HL-60 (cell line): ENCODE measurements at regions not wholly inside any gene's neighbourhood (a gene's known extent, or its start where the extent isn't known, plus 50 kb on each side); places are given as distances from the start of the nearest gene placed in this dataset.

Experiments used
- GABPA ChIP-seq: IDR thresholded peaks from 2 replicates; pipeline ENCODE4 v1.6.1; 2012; ENCODE audit warnings: low read depth
- POLR2AphosphoS5 ChIP-seq: IDR thresholded peaks from 2 replicates; pipeline ENCODE4 v1.6.1; 2012; ENCODE audit warnings: low read depth
- SPI1 ChIP-seq: IDR thresholded peaks from 2 replicates; pipeline ENCODE4 v1.6.1; 2012; ENCODE audit warnings: low read depth, mild to moderate bottlenecking, borderline replicate concordance
- TF ChIP-seq, protein P1 (sequence below): IDR thresholded peaks from one replicate; pipeline ENCODE4 v1.5.1; 2011; ENCODE audit warnings: low read length, control low read depth, inconsistent platforms; ENCODE audit not compliant: insufficient read depth
- TF ChIP-seq, protein P2 (sequence below): IDR thresholded peaks from 2 replicates; pipeline ENCODE4 v1.6.1; 2012; ENCODE audit warnings: low read depth; ENCODE audit not compliant: insufficient replicate concordance

DNA sequence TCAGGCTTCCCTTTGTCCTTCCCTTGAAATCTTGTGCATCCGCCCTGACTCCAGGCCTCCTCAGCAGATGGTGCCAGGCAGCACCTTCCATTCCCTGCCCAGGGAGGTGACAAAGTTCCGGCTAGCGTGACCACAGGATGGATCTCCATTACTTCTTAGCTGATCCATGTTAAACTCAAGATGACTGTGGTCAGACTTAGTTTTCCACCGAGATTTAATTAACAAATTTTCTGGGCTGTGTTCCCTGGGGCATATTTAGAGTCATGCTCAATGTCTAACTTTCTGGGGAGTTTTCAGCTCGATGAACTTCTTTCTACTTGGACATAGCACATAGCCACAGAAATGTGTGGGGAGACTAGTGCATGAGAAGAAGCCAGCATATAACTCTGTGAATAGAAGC lies 215.1 kb upstream of the SFRP2 start:
- TF ChIP-seq, protein P1, sequence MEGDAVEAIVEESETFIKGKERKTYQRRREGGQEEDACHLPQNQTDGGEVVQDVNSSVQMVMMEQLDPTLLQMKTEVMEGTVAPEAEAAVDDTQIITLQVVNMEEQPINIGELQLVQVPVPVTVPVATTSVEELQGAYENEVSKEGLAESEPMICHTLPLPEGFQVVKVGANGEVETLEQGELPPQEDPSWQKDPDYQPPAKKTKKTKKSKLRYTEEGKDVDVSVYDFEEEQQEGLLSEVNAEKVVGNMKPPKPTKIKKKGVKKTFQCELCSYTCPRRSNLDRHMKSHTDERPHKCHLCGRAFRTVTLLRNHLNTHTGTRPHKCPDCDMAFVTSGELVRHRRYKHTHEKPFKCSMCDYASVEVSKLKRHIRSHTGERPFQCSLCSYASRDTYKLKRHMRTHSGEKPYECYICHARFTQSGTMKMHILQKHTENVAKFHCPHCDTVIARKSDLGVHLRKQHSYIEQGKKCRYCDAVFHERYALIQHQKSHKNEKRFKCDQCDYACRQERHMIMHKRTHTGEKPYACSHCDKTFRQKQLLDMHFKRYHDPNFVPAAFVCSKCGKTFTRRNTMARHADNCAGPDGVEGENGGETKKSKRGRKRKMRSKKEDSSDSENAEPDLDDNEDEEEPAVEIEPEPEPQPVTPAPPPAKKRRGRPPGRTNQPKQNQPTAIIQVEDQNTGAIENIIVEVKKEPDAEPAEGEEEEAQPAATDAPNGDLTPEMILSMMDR, result no peak
- TF ChIP-seq POLR2AphosphoS5 (no peak), SPI1 (no peak), GABPA (no peak)
- TF ChIP-seq, protein P2, sequence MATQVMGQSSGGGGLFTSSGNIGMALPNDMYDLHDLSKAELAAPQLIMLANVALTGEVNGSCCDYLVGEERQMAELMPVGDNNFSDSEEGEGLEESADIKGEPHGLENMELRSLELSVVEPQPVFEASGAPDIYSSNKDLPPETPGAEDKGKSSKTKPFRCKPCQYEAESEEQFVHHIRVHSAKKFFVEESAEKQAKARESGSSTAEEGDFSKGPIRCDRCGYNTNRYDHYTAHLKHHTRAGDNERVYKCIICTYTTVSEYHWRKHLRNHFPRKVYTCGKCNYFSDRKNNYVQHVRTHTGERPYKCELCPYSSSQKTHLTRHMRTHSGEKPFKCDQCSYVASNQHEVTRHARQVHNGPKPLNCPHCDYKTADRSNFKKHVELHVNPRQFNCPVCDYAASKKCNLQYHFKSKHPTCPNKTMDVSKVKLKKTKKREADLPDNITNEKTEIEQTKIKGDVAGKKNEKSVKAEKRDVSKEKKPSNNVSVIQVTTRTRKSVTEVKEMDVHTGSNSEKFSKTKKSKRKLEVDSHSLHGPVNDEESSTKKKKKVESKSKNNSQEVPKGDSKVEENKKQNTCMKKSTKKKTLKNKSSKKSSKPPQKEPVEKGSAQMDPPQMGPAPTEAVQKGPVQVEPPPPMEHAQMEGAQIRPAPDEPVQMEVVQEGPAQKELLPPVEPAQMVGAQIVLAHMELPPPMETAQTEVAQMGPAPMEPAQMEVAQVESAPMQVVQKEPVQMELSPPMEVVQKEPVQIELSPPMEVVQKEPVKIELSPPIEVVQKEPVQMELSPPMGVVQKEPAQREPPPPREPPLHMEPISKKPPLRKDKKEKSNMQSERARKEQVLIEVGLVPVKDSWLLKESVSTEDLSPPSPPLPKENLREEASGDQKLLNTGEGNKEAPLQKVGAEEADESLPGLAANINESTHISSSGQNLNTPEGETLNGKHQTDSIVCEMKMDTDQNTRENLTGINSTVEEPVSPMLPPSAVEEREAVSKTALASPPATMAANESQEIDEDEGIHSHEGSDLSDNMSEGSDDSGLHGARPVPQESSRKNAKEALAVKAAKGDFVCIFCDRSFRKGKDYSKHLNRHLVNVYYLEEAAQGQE, result no peak
